Endothelial cell of umbilical vein (primary cell): ENCODE measurements at regions not wholly inside any gene's neighbourhood (a gene's known extent, or its start where the extent isn't known, plus 50 kb on each side); places are given as distances from the start of the nearest gene placed in this dataset.

ENCODE experiments used
- BruUV-seq: library from RNA; stranded (reverse); fragments of 400-500 nt; replicated peaks from 2 replicates; lab custom pipeline; 2021; lab: Mats Ljungman, UMichigan
- CTCF ChIA-PET: fragments of 300-600, 350-600 bp; sonication (Branson Sonifier 250); formaldehyde crosslinking; loops from one replicate; lab custom pipeline; 2021; ENCODE audit warnings: antibody characterized with exemption, inconsistent platforms; lab: Charles Lee
- POLR2A ChIA-PET: fragments of 300-600, 350-600 bp; sonication (Branson Sonifier 250); formaldehyde crosslinking; loops from one replicate; lab custom pipeline; 2021; ENCODE audit warnings: antibody characterized with exemption, inconsistent platforms; lab: Charles Lee
- DNase-seq: peaks from one replicate; pipeline ENCODE4 v3.0.0-alpha.2; 2011; ENCODE audit warnings: low read depth, low spot score
- FAIRE-seq: peaks from 2 replicates; lab custom pipeline; 2011; peaks lifted over from hg19 to GRCh38; lab: Jason Lieb, UNC
- H2AFZ ChIP-seq: 2 replicates; pipeline ENCODE4 v1.6.0; 2012; ENCODE audit warnings: low read depth, low read length, control low read depth, inconsistent platforms
- H3K27ac ChIP-seq: 2 replicates; pipeline ENCODE4 v1.5.1; 2011; ENCODE audit warnings: low read depth, mild to moderate bottlenecking, control low read depth, low read length, moderate library complexity; ENCODE audit not compliant: insufficient read depth
- H3K27me3 ChIP-seq, 2 experiments: 2 replicates each; pipeline versions ENCODE4 v1.6.0 to v1.6.1; 2011; ENCODE audit warnings: low read length in 2 of 2, mixed read lengths in 1 of 2; ENCODE audit not compliant: control insufficient read depth in 2 of 2, insufficient read depth in 2 of 2
- H3K36me3 ChIP-seq, 2 experiments: 2 replicates in 1 of 2; 3 replicates in 1 of 2; pipeline ENCODE4 v1.5.1; 2011; ENCODE audit warnings: low read length in 2 of 2, mild to moderate bottlenecking in 1 of 2, moderate library complexity in 1 of 2; ENCODE audit not compliant: control insufficient read depth in 2 of 2, insufficient read depth in 2 of 2; ENCODE audit errors: extremely low read depth in 1 of 2
- H3K4me1 ChIP-seq: 3 replicates; pipeline ENCODE4 v1.5.1; 2011; ENCODE audit warnings: mild to moderate bottlenecking, low read length; ENCODE audit not compliant: control insufficient read depth, insufficient read depth; ENCODE audit errors: extremely low read depth
- H3K4me2 ChIP-seq: 2 replicates; pipeline ENCODE4 v1.6.1; 2011; ENCODE audit warnings: low read length, control low read depth, mixed read lengths; ENCODE audit not compliant: insufficient read depth
- H3K4me3 ChIP-seq, 3 experiments: fragments of 200-600 bp in 1 of 3; sonication (generic), shearing (Covaris generic) in 1 of 3; replicated peaks in 1 of 3; 2 replicates each; pipeline ENCODE4 v1.5.1; 2011 to 2016; ENCODE audit warnings: control low read depth in 3 of 3, low read length in 3 of 3, mild to moderate bottlenecking in 2 of 3, inconsistent platforms in 1 of 3, low read depth in 1 of 3, moderate library complexity in 1 of 3; ENCODE audit not compliant: insufficient read depth in 1 of 3
- H3K79me2 ChIP-seq: 2 replicates; pipeline ENCODE4 v1.6.0; 2012; ENCODE audit warnings: low read length, inconsistent platforms; ENCODE audit not compliant: control insufficient read depth, insufficient read depth
- H3K9ac ChIP-seq: replicated peaks from 2 replicates; pipeline ENCODE3; 2011; ENCODE audit warnings: low read length, control low read depth; ENCODE audit not compliant: insufficient read depth; ENCODE audit errors: extremely low read depth
- H3K9me1 ChIP-seq: replicated peaks from 3 replicates; pipeline ENCODE4 v1.6.0; 2011; ENCODE audit warnings: mild to moderate bottlenecking, low read length; ENCODE audit not compliant: control insufficient read depth, insufficient read depth; ENCODE audit errors: extremely low read depth
- H3K9me3 ChIP-seq: replicated peaks from 2 replicates; pipeline ENCODE4 v1.5.1; 2012; ENCODE audit warnings: low read length, inconsistent platforms; ENCODE audit not compliant: control insufficient read depth, insufficient read depth
- H4K20me1 ChIP-seq: replicated peaks from 2 replicates; pipeline ENCODE3; 2011; ENCODE audit warnings: mild to moderate bottlenecking, low read length; ENCODE audit not compliant: control insufficient read depth, insufficient read depth; ENCODE audit errors: extremely low read depth
- CTCF ChIP-seq, 2 donors: IDR thresholded peaks; 1 replicate in 1 of 2; 2 replicates in 1 of 2; pipeline ENCODE4 v1.5.1; 2011; ENCODE audit warnings: low read length in 2 of 2, mild to moderate bottlenecking in 2 of 2, moderate library complexity in 2 of 2, control low read depth in 1 of 2, inconsistent platforms in 1 of 2, low read depth in 1 of 2; ENCODE audit not compliant: insufficient read depth in 1 of 2; ENCODE audit errors: extremely low read depth in 1 of 2
- EZH2 ChIP-seq: IDR thresholded peaks from 2 replicates; pipeline ENCODE4 v1.6.1; 2012; ENCODE audit warnings: borderline replicate concordance, low read depth, mild to moderate bottlenecking, moderate library complexity, low read length, inconsistent platforms; ENCODE audit not compliant: severe bottlenecking
- FOS ChIP-seq: IDR thresholded peaks from 2 replicates; pipeline ENCODE4 v1.6.1; 2011; ENCODE audit warnings: mild to moderate bottlenecking, low read length, moderate library complexity, borderline replicate concordance; ENCODE audit not compliant: insufficient read depth
- GATA2 ChIP-seq: IDR thresholded peaks from 2 replicates; pipeline ENCODE4 v1.7.0; 2011; ENCODE audit warnings: low read depth, mild to moderate bottlenecking, moderate library complexity, mixed read lengths, low read length; ENCODE audit not compliant: insufficient read length, insufficient read depth
- JUN ChIP-seq: IDR thresholded peaks from 2 replicates; pipeline ENCODE4 v1.6.1; 2011; ENCODE audit warnings: borderline replicate concordance, low read depth; ENCODE audit not compliant: insufficient read length, insufficient read depth
- MYC ChIP-seq: IDR thresholded peaks from one replicate; pipeline ENCODE4 v1.6.1; 2011; ENCODE audit warnings: mild to moderate bottlenecking, low read depth, low read length
- POLR2A ChIP-seq: IDR thresholded peaks from 2 replicates; pipeline ENCODE4 v1.6.1; 2012; ENCODE audit warnings: low read depth, mild to moderate bottlenecking, control low read depth, low read length
- POLR2AphosphoS5 ChIP-seq: IDR thresholded peaks from 2 replicates; pipeline ENCODE4 v1.6.1; 2012; ENCODE audit warnings: low read depth, mild to moderate bottlenecking, control low read depth, low read length, moderate library complexity; ENCODE audit not compliant: insufficient read depth
- dilution Hi-C: fragments of 300-500 bp; cut with MboI; formaldehyde crosslinking; loops from one replicate; pipeline ENCODE4 v1.15.0; 2019; ENCODE audit warnings: low sequenced_read_pairs; ENCODE audit not compliant: extremely low pct_ligation_motif_present
- intact Hi-C: fragments of 100-400 bp; cut with micrococcal nuclease; formaldehyde crosslinking; loops from one replicate; pipeline ENCODE4 v1.10.0; 2022
- TF ChIP-seq, protein P1 (sequence below): IDR thresholded peaks from 2 replicates; pipeline ENCODE4 v1.6.1; 2011; ENCODE audit not compliant: insufficient read depth, insufficient read length

DNA sequence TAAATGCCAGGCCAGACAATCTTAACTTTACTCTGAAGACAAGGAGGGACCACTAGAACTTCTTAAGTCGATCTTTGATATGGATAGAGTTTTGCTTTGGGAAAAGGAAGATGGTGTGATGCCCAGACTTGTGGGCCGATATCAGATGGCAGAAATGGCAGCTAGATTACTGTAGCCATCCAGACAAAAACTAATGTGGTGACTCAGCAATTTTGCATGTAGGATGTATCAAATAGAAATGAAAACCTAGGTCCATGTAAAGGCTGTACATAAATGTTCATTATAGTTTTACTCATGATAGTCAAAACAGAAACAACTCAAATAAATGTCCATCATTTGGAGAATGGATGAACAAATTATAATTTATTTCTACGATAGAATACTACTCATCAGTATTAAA, 121.5 kb downstream of the APIP start:
- intact Hi-C loops = no loop called here
- no peaks in the 10 kb centered on the region for H3K9me3 ChIP-seq
- POLR2A ChIA-PET = no interaction called here
- no peak overlapping the region for H2AFZ ChIP-seq
- no peak overlapping the region for H3K4me2 ChIP-seq
- H3K4me1 ChIP-seq = peaks cover 13% of the 10 kb centered on the region
- DNase-seq (no peak), FAIRE-seq (no peak)
- H3K9ac ChIP-seq = no peak overlapping the region
- H3K9me1 ChIP-seq = no peaks in the 10 kb centered on the region
- TF ChIP-seq FOS (no peak), POLR2AphosphoS5 (no peak), POLR2A (no peak), EZH2 (no peak), CTCF (IDR thresholded peaks at IDR 0.05; ENCODE audit: extremely low read depth in 1 of 2, insufficient read depth in 1 of 2, low read depth in 1 of 2, low read length in 2 of 2) (no peak), MYC (no peak), JUN (no peak), GATA2 (no peak)
- TF ChIP-seq, protein P1, sequence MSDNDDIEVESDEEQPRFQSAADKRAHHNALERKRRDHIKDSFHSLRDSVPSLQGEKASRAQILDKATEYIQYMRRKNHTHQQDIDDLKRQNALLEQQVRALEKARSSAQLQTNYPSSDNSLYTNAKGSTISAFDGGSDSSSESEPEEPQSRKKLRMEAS = no peak
- H3K27ac ChIP-seq = no peak overlapping the region
- no peaks in the 10 kb centered on the region for H3K27me3 ChIP-seq
- dilution Hi-C loops = no loop called here
- H3K79me2 ChIP-seq = no peaks in the 10 kb centered on the region
- no TSS peak for BruUV-seq
- H4K20me1 ChIP-seq = no peaks in the 10 kb centered on the region
- H3K36me3 ChIP-seq = no peaks in the 10 kb centered on the region
- no peak overlapping the region for H3K4me3 ChIP-seq
- CTCF ChIA-PET = no interaction called here
